GM12874 (cell line): ENCODE measurements at regions not wholly inside any gene's neighbourhood (a gene's known extent, or its start where the extent isn't known, plus 50 kb on each side); places are given as distances from the start of the nearest gene placed in this dataset.

Experiments used
- TF ChIP-seq, protein P1 (sequence below): IDR thresholded peaks from 2 replicates; pipeline ENCODE4 v1.5.1; 2011; ENCODE audit warnings: low read depth, mild to moderate bottlenecking, control low read depth, low read length, moderate library complexity; ENCODE audit not compliant: insufficient read depth

DNA sequence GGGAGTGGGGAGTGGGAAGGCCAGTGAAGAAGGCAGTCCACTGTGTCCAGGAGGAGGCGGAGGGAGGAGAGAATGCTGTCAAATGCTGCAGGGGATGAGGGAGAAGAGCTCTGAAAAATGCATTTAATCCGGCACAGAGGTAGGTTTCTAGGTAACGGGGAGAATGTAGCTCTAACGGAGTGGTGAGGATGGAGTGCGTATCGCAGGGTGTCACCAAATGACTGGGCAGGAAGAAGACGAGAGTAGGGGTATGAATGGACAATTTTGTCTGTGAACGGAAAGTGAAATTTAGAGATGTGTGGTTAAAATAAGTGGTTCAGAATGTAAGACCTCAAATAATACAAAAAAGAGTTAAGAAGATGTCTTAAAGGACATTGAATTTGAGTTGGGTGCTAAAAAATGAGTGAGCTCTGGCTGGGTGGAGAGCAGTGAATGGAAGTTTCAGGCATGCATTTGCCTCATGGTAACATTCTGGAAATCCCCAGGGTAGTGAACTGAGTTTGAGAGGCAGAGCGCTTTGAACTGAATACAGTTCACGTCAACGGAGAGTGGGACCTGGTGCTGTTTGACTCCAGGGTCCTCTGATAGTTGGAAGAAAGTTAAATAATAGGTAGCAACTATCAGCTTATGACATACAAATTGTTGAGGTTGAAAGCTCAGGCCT lies 81.3 kb upstream of the CADM1 start:
- TF ChIP-seq, protein P1, sequence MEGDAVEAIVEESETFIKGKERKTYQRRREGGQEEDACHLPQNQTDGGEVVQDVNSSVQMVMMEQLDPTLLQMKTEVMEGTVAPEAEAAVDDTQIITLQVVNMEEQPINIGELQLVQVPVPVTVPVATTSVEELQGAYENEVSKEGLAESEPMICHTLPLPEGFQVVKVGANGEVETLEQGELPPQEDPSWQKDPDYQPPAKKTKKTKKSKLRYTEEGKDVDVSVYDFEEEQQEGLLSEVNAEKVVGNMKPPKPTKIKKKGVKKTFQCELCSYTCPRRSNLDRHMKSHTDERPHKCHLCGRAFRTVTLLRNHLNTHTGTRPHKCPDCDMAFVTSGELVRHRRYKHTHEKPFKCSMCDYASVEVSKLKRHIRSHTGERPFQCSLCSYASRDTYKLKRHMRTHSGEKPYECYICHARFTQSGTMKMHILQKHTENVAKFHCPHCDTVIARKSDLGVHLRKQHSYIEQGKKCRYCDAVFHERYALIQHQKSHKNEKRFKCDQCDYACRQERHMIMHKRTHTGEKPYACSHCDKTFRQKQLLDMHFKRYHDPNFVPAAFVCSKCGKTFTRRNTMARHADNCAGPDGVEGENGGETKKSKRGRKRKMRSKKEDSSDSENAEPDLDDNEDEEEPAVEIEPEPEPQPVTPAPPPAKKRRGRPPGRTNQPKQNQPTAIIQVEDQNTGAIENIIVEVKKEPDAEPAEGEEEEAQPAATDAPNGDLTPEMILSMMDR, result no peak

DNA sequence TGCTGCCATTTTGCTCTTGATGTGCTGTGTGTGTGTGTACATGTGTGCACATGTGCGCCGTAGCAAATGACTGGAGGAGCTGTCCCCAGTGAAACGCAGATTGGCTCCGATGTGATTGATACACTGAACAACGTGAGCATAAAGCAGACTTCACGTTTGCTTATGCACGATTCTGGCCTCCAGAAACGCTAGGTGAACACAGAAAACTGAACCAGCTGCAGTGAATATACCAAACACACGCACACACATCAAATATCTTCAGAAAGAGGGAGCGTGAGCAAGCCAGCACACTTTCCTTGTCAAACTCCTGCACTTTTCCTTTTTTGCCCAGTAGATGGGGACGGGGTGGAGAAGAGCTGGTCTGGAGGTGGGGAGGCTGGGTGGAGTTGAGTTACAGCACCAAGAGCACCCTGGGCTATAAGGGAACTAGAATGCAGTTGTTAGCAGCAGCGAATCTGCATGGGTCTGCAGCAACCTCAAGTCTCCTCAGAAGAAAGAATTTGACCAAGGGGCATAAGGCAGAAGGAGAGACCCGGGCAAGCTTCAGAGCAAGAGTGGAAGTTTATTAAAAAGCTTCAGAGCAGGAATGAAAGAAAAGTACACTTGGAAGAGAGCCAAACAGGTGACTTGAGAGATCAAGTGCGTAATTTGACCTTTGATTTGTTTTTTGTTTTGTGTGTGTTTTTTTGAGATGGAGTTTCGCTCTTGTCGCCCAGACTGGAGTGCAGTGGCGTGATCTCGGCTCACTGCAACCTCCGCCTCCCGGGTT lies 77.8 kb upstream of the CADM1 start:
- TF ChIP-seq, protein P1, result no peak

DNA sequence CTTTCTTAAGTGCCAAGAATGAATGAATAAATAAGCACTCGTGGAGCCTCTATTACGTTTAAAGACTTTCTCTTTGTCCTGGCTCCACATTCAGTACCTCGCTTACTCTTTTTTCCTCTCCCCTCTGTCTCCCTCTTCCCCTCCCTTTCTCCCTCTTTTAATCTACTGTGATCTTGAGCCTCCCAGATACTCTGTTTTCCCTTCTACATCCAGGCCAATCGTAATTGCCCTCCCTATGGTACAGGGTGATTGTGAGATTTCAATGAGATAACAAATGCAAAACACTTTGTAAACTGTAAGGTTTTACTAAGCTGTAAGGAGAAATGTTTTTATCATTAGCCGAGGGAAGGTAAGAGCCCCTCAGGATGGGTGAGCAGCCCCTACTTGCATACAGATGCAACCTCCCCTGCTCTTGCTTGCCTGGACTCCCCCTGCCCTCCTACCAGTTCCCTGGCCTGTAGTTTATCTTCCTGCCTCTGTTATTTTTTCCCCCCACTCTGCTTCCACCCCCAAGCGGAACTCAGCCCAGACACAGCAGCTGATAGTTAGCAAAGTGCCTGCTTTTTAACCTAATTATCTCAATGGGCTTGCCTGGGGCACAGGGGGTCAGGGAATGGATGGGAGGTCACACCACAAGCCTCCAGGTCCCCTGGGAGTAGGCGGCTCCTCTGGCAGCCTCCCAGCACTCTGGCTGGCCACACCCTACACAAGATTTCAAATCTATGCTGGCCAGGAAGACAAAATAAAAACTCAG lies 76.9 kb upstream of the CADM1 start:
- TF ChIP-seq, protein P1, result no peak

DNA sequence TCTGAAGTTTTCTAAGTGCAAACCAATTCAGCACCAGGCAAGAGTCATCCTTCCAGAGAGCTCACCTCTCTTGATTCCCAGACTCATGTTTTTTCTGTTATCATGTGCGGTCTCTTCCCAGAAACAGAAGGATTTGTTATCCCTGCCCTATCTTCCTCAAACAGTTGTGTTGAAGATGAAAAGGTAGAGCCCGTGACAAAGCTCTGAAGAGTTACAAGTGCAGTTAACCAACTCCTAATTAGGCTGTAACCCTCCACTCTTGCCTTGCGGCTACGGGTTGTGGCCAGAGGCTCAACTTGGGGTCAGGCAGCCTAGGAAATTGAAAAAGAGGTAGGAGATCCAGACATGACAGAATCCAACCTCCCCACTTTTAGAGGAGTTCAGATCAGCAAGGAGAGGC lies 76.2 kb upstream of the CADM1 start:
- TF ChIP-seq, protein P1, result no peak

DNA sequence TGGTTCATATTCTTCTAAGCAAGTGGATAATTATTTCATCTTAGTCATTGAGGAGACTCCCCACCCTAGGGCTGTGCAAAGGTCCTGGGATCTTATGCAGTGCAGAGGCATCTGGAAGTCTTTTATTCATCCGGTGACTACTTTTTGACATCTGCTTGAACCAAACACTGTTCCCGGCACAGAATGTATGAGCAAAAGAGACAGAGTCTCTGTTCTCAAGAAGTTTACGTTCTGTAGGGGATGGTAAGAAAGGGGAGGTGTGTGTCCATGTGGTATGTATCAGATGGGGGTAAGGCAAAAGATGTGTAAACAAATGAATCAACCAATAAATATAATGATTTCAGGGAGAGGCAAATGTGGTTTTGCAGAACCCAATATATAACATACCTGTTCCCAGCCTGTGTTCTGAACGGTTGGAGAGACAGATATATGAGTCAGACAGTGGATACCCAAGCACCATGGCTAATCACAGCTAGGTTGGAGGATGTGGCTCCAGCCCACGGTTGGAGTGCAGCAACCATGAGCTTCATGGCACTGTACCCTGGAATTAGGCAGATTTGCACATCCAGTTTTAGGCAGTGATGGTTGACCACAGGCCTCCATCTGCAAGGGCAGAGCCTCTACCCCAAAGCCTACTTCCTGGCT lies 75.1 kb upstream of the CADM1 start:
- TF ChIP-seq, protein P1, result no peak

DNA sequence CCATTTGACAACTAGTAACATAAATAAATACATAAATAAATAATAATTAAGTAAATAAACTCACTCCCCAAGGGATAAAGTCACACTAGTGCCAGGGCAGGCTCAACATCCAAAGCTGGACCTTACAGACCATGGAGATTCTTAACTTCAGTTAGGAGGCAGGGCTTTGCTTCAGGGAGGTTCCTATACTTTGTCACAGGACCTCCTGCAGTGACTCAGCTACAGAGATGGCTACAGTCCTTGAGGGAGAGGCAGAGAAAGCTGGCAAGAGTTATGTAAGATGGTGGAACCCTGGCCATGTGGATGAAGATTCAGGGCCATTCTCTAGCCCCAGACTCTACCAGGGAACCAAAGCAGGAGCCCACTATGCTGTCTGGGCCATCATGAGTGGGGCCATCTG lies 74.1 kb upstream of the CADM1 start:
- TF ChIP-seq, protein P1, result no peak

DNA sequence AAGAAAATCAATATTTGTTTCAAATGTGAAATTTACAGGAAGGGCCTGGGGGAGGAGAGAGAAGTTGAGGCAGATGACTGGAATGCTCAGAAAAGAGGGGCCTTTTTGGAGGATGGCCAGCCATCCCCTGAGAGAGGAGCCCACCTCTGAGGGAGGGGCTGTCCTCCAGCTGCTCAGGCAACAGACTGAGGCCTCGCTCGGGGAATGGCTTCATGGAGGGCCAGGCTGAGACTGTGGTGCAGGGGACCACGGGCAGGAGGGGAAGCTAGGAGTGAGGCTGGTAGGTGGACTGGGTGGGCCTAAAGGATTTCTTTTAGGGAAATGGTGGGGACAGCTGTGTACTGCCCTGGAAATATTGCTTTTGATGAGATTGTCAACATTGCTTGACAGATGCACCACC lies 73.5 kb upstream of the CADM1 start:
- TF ChIP-seq, protein P1, result no peak
